Pancreas (tissue), 10 donors: ENCODE measurements at regions not wholly inside any gene's neighbourhood (a gene's known extent, or its start where the extent isn't known, plus 50 kb on each side); places are given as distances from the start of the nearest gene placed in this dataset.

Experiments used
- ATAC-seq, 4 donors: fragments of 200-7000 bp; cut with Tn5 transposase; one replicate each; pipeline versions ENCODE4 v1.8.0 to v1.9.1; 2020; ENCODE audit warnings: mild to moderate bottlenecking in 4 of 4, moderate library complexity in 4 of 4
- DNase-seq, 6 donors: peaks; one replicate each; pipeline ENCODE4 v3.0.0-alpha.2; 2020
- FAIRE-seq: peaks from 2 replicates; lab custom pipeline; 2012; peaks lifted over from hg19 to GRCh38; lab: Jason Lieb, UNC
- H3K27ac ChIP-seq, 4 donors: fragments of 200-600 bp; sonication (generic); 1 replicate in 3 of 4; 2 replicates in 1 of 4; pipeline versions ENCODE4 v1.5.0 to v1.8.0; 2020
- H3K27me3 ChIP-seq, 4 donors: fragments of 200-600 bp; one replicate each; pipeline ENCODE4 v1.8.0; 2021
- H3K36me3 ChIP-seq, 3 donors: fragments of 200-600 bp; sonication (generic) in 1 of 3; one replicate each; pipeline versions ENCODE4 v1.5.0 to v1.8.0; 2020 to 2021
- H3K4me1 ChIP-seq, 3 donors: fragments of 200-600 bp; one replicate each; pipeline ENCODE4 v1.8.0; 2021
- H3K4me3 ChIP-seq, 4 donors: fragments of 200-600 bp; sonication (generic) in 2 of 4; one replicate each; pipeline versions ENCODE4 v1.5.0 to v1.8.0; 2020 to 2021
- H3K9me3 ChIP-seq, 4 donors: fragments of 200-600 bp; one replicate each; pipeline ENCODE4 v1.8.0; 2021
- CTCF ChIP-seq, 4 donors: fragments of 200-600 bp; sonication (generic) in 3 of 4; IDR thresholded peaks; one replicate each; pipeline versions ENCODE4 v1.5.0 to v1.8.0; 2021; ENCODE audit warnings: antibody characterized with exemption in 4 of 4
- WGBS, 2 donors: extraction: QIAGEN DNeasy Blood & Tissue Kit; methylation state at CpG; one replicate each; pipeline ENCODE4 v1.1.7; 2013; 5-methylcytosine and 5-hydroxymethylcytosine counted together
- intact Hi-C, 3 donors: fragments of 100-400 bp; cut with DNase I; formaldehyde crosslinking; loops; one replicate each; pipeline versions ENCODE4 v1.11.1 to v1.14.2; 2022
- donor health status: healthy with polysubstance abuse.
- donor health status: DM: no; HTN: no; CAD: no; lungs with moderate emphysema.
- donor health status: DM: no; HTN: no; CAD: no.
- donor health status: control.
- donor health status: control.
- donor health status: Bipolar disorder and iron deficiency.
- donor health status: DM: yes; HTN: yes; CAD: no.
- donor health status: DM: no; HTN: no; CAD: no.
- donor health status: DM: no; HTN: no; CAD: no.
- donor health status: DM: yes; HTN: yes; CAD: no.

GRCh38 chr7:52656098-52656497 is 379.3 kb upstream of the POM121L12 start:
- H3K4me3 ChIP-seq: no peak overlapping the region
- FAIRE-seq: no peak
- 10 to 13% methylated on average over 3 of the region's 3 CpGs for WGBS, 2 donors
- no peaks in the 10 kb centered on the region for H3K27me3 ChIP-seq
- TF ChIP-seq CTCF (IDR thresholded peaks at IDR 0.05): no peak
- DNase-seq: no peak
- H3K9me3 ChIP-seq: no peaks in the 10 kb centered on the region
- intact Hi-C loops: no loop called here
- H3K27ac ChIP-seq: no peak overlapping the region
- no peaks in the 10 kb centered on the region for H3K36me3 ChIP-seq
- no peak for ATAC-seq
- H3K4me1 ChIP-seq: no peaks in the 10 kb centered on the region

- FAIRE-seq: no peak
- Histone ChIP-seq H3K4me3 (no peak overlapping the region), H3K9me3 (no peaks in the 10 kb centered on the region), H3K36me3 (no peaks in the 10 kb centered on the region), H3K4me1 (no peaks in the 10 kb centered on the region), H3K27ac (no peak overlapping the region), H3K27me3 (no peaks in the 10 kb centered on the region)
- 26 to 44% methylated on average over 1 of the region's 1 CpG for WGBS, 2 donors
- intact Hi-C loops: no loop called here
- TF ChIP-seq CTCF (IDR thresholded peaks at IDR 0.05): no peak
- ATAC-seq: no peak
- no peak for DNase-seq
These were observed 382.8 kb upstream of the POM121L12 start for GRCh38 chr7:52652621-52653020.

- H3K27ac ChIP-seq: no peak overlapping the region
- H3K4me1 ChIP-seq: no peaks in the 10 kb centered on the region
- FAIRE-seq: no peak
- no peak for DNase-seq
- ATAC-seq: no peak
- WGBS, 2 donors: 42 to 71% methylated on average over 1 of the region's 1 CpG
- no peaks in the 10 kb centered on the region for H3K36me3 ChIP-seq
- TF ChIP-seq CTCF (IDR thresholded peaks at IDR 0.05): no peak
- no peaks in the 10 kb centered on the region for H3K9me3 ChIP-seq
- no peaks in the 10 kb centered on the region for H3K27me3 ChIP-seq
- no peak overlapping the region for H3K4me3 ChIP-seq
- intact Hi-C loops: no loop called here
These were observed 386.6 kb upstream of the POM121L12 start for GRCh38 chr7:52648872-52649271.

- Histone ChIP-seq H3K36me3 (no peaks in the 10 kb centered on the region), H3K9me3 (no peaks in the 10 kb centered on the region), H3K27me3 (no peaks in the 10 kb centered on the region), H3K4me1 (no peaks in the 10 kb centered on the region), H3K4me3 (no peak overlapping the region), H3K27ac (no peak overlapping the region)
- intact Hi-C loops: no loop called here
- no peak for FAIRE-seq
- ATAC-seq: no peak
- no peak for DNase-seq
- 0 to 46% methylated on average over 1 of the region's 1 CpG for WGBS, 2 donors
- no peak for TF ChIP-seq CTCF (IDR thresholded peaks at IDR 0.05)
These were observed 388.4 kb upstream of the POM121L12 start for GRCh38 chr7:52647046-52647445.

GRCh38 chr7:52639981-52640380 is 395.5 kb upstream of the POM121L12 start:
- intact Hi-C loops: no loop called here
- Histone ChIP-seq H3K27me3 (no peaks in the 10 kb centered on the region), H3K4me1 (no peaks in the 10 kb centered on the region), H3K27ac (no peak overlapping the region), H3K9me3 (no peaks in the 10 kb centered on the region), H3K36me3 (no peaks in the 10 kb centered on the region), H3K4me3 (no peak overlapping the region)
- no peak for FAIRE-seq
- TF ChIP-seq CTCF (IDR thresholded peaks at IDR 0.05): no peak
- no peak for ATAC-seq
- 53 to 59% methylated on average over 4 of the region's 4 CpGs for WGBS, 2 donors
- DNase-seq: no peak
